IPS DF 4.7 (cell line): ENCODE measurements at regions not wholly inside any gene's neighbourhood (a gene's known extent, or its start where the extent isn't known, plus 50 kb on each side); places are given as distances from the start of the nearest gene placed in this dataset.

Source experiments
- DNase-seq: peaks from one replicate; pipeline ENCODE4 v3.0.0-alpha.2; 2013; ENCODE audit warnings: low spot score; ENCODE audit errors: extremely low read depth

GRCh38 chr6:140779991-140780596 lies 1352.6 kb upstream of the GJE1 start:
- no peak for DNase-seq

GRCh38 chr6:140779341-140779740 lies 1353.4 kb upstream of the GJE1 start:
- DNase-seq, result no peak

GRCh38 chr6:140777780-140778179 lies 1354.9 kb upstream of the GJE1 start:
- no peak for DNase-seq

GRCh38 chr6:140775061-140775460 lies 1357.7 kb upstream of the GJE1 start:
- DNase-seq, result no peak

- DNase-seq, result no peak
These were observed 1358.6 kb upstream of the GJE1 start for GRCh38 chr6:140774080-140774505.

GRCh38 chr6:140773276-140773675 lies 1359.4 kb upstream of the GJE1 start:
- DNase-seq, result no peak

DNA sequence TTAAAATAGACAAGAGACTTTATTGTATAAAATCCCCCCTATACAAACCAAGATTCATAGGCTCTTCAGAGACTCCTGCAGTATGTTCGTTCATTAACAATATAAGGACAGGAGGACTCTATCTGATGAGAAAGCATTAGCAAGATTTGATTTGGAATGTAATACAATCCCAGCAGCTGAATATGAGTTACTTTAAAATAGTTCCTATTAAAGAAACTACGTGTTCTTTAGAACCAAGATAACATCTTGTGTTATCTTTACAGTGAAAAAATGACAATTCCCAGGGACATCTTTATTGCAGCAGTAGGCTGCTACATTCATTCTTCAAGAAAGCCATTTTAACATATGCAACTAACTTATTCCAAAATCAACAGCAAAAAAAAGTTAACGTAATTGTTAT lies 1360.1 kb upstream of the GJE1 start:
- DNase-seq, result no peak

GRCh38 chr6:140768133-140768532 lies 1364.6 kb upstream of the GJE1 start:
- no peak for DNase-seq

- no peak for DNase-seq
These were observed 1365.7 kb upstream of the GJE1 start for GRCh38 chr6:140766999-140767398.

DNA sequence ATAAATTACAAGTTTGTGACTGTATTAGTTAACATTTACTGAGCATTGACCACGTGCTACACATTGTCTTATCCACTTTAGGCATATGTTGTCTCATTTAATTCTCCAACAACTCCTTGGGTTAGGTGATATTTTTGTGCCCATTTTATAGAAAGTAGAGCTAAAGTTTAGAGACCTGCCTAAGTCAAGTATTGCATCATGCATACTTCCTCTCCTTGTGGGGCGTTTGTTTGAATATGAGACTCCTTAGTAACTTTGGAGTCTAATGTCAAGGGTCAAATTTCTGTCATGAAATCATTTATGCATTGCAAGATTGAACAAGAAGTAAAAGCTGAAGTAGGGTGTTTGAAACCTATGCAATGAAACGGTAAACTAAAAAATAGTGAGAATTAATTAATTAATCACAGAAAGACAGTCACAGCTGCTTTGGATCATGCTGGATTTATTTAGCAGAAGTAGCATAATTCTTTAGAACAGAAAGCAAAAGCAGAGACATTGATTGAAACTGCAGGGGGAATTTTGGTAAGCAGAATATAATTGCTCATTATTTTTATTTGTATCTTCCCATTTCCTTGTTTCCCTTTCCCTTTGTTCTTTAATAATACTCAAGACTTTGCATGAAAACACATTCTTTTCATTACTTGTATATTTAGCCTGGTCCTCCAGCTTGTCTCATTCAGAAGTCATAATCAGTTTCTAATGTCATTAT lies 1374.4 kb upstream of the GJE1 start:
- no peak for DNase-seq

DNA sequence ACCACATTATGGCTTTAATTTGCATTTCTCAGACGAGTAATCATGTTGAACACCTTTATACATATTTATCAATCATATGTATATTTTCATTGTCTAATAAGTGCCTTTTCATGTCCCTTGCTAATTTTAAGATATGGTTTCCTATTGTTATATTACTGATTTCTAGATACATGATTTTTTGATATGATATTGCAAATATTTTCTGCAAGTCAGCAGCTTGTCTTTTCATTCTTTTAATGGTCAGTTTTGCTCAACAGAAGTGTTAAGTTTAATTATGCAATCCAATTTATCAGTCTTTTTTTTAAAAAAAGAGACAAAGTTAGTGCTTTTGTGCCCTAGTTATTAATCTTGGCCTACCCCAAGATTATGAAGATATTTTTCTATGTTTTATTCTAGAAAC lies 1377.8 kb upstream of the CITED2 start:
- no peak for DNase-seq

DNA sequence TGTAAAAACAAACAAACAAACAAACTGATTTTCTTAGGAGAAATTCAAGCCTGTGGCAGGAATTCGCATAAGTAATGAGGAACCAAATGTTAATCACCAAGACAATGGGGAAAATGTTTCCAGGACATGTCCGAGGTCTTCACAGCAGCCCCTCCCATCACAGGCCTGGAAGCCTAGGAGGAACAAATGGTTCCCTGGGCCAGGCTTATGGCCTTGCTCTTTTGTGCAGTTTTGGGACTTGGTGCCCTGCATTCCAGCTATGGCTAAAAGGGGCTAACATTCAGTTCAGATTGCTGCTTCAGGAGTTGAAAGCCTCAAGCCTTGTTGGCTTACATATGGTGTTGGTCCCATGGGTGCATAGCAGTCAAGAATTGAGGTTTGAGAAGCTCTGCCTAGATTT lies 1372.7 kb upstream of the CITED2 start:
- no peak for DNase-seq

GRCh38 chr6:140744659-140745320 lies 1370.3 kb upstream of the CITED2 start:
- no peak for DNase-seq

GRCh38 chr6:140736231-140736630 lies 1361.8 kb upstream of the CITED2 start:
- no peak for DNase-seq

GRCh38 chr6:140732991-140733390 lies 1358.5 kb upstream of the CITED2 start:
- no peak for DNase-seq

DNA sequence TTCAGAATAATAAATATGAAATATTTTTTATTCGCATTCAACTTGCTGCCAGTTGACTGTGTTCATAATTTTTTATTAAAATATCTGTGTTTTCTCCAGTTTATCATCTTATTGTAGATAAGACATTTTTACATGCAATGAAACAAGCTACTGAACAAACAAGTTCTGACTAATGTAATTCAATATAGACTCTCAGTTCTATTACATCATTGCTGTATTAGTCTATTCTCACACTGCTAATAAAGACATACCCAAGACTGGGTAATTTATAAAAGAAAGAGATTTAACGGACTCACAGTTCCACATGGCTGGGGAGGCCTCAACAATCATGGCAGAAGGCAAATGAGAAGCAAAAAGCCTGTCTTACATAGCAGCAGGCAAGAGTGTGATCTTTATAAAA lies 1357.7 kb upstream of the CITED2 start:
- DNase-seq, result no peak

- DNase-seq, result no peak
These were observed 1357.3 kb upstream of the CITED2 start for GRCh38 chr6:140731741-140732140.

- DNase-seq, result no peak
These were observed 1355.1 kb upstream of the CITED2 start for GRCh38 chr6:140729521-140729920.

GRCh38 chr6:140718021-140718420 lies 1343.6 kb upstream of the CITED2 start:
- DNase-seq, result no peak

DNA sequence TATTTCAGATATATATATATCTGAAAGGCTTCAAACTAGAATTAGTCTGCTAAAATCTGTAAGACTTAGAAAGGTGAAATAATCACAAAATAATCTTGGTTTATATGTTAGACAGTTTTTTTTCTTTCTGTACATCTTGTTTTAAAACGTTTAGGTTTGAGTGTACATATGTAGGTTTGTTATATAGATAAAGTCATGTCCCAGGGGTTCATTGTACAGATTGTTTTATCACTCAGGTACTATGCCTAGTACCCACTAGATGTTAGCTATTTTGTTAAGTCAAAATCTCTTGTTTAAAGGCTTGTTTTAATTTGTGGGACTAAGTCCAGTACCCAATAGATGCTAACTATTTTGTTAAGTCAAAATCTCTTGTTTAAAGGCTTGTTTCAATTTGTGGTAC lies 1339.0 kb upstream of the CITED2 start:
- DNase-seq, result no peak

GRCh38 chr6:140711019-140711613 lies 1336.7 kb upstream of the CITED2 start:
- DNase-seq, result no peak

DNA sequence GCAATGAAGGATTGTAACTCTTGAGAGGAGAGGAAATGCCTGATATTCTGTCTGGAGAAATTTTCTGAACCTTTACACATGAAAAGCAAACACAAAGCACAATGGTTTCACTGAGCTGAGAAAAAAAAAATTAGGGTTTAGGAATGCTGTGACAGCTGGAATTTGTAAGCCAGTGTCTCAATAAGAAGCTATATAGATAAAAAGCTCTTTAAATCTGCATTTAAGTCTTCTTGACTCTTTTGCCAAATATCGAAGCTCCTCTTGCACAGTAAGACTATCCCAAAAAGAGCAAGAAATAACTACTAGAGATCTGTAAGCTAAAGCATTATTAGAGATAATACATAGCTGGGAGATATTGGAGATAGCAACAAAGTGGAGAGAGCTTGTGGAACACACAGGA lies 1334.0 kb upstream of the CITED2 start:
- DNase-seq, result no peak
